AG04450 (cell line): ENCODE measurements at regions not wholly inside any gene's neighbourhood (a gene's known extent, or its start where the extent isn't known, plus 50 kb on each side); places are given as distances from the start of the nearest gene placed in this dataset.

Experiments
- CTCF ChIA-PET: fragments of 300-600, 350-600 bp; formaldehyde crosslinking; extraction: SDS; loops from one replicate; lab custom pipeline; 2022; ENCODE audit warnings: antibody characterized with exemption, inconsistent platforms; lab: Charles Lee
- POLR2A ChIA-PET: fragments of 350-600 bp; formaldehyde crosslinking; extraction: SDS; loops from one replicate; lab custom pipeline; 2021; ENCODE audit warnings: antibody characterized with exemption, inconsistent platforms; lab: Yijun Ruan, JAX
- DNase-seq: peaks from one replicate; pipeline ENCODE4 v3.0.0-alpha.2; 2011; ENCODE audit warnings: low read depth, low spot score
- H3K27ac ChIP-seq: one replicate; pipeline ENCODE4 v1.5.1; 2012; ENCODE audit warnings: low read depth, low read length, control low read depth
- H3K27me3 ChIP-seq: one replicate; pipeline ENCODE4 v1.6.0; 2012; ENCODE audit warnings: low read length; ENCODE audit not compliant: control insufficient read depth, insufficient read depth
- H3K4me3 ChIP-seq: 2 replicates; pipeline ENCODE4 v1.5.1; 2011; ENCODE audit warnings: mild to moderate bottlenecking, low read depth, low read length, control low read depth
- H3K9me3 ChIP-seq: 2 replicates; pipeline ENCODE4 v1.5.1; 2012; ENCODE audit warnings: low read length; ENCODE audit not compliant: control insufficient read depth, insufficient read depth
- TF ChIP-seq, protein P1 (sequence below): IDR thresholded peaks from 2 replicates; pipeline ENCODE4 v1.5.1; 2011; ENCODE audit warnings: low read depth, low read length, control low read depth, inconsistent platforms

DNA sequence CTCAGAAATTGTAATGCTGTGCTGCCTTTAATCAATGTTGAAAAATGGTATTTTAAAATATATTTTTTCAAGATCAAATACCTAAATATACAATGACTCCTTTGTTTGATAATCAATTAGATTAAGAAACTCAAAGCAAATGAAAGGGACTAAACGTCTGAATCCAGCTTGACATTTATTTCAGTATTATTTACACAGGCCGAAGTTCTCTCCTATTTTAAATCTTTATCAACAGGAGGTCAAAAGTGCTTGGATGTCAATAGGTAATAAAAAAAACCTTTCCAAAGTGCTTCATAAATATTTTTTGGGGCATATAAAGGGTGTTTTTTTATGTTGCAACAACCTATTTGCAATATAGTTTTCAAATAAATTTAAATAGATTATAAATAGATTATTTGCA, 1201.7 kb upstream of the SLC39A10 start:
- ChIA-PET POLR2A (no interaction called here), CTCF (no interaction called here)
- Histone ChIP-seq H3K4me3 (no peak overlapping the region), H3K27ac (no peak overlapping the region), H3K27me3 (no peaks in the 10 kb centered on the region), H3K9me3 (no peaks in the 10 kb centered on the region; the same call in 1 of the 2 replicates)
- no peak for DNase-seq
- TF ChIP-seq, protein P1, sequence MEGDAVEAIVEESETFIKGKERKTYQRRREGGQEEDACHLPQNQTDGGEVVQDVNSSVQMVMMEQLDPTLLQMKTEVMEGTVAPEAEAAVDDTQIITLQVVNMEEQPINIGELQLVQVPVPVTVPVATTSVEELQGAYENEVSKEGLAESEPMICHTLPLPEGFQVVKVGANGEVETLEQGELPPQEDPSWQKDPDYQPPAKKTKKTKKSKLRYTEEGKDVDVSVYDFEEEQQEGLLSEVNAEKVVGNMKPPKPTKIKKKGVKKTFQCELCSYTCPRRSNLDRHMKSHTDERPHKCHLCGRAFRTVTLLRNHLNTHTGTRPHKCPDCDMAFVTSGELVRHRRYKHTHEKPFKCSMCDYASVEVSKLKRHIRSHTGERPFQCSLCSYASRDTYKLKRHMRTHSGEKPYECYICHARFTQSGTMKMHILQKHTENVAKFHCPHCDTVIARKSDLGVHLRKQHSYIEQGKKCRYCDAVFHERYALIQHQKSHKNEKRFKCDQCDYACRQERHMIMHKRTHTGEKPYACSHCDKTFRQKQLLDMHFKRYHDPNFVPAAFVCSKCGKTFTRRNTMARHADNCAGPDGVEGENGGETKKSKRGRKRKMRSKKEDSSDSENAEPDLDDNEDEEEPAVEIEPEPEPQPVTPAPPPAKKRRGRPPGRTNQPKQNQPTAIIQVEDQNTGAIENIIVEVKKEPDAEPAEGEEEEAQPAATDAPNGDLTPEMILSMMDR, result no peak

DNA sequence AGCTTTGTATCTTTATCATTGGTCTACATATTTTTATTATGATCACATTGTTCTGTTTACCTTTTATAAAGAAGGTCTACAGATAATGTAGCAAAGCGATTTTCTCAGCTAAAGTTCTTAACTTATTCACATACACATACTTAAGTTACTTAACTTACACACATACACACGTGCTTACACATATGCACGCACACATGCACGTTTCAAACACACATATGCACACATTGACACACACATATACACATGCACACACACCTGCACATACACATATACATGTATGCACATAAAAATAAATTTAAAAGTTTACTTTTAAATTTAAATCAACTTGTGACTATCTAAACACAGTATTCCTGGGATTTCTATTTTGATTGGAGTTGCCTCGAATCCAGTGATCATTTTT, 1204.5 kb upstream of the SLC39A10 start:
- H3K9me3 ChIP-seq, result no peaks in the 10 kb centered on the region
- ChIA-PET CTCF (no interaction called here), POLR2A (no interaction called here)
- no peaks in the 10 kb centered on the region for H3K27me3 ChIP-seq
- TF ChIP-seq, protein P1, result no peak
- H3K27ac ChIP-seq, result no peak overlapping the region
- no peak overlapping the region for H3K4me3 ChIP-seq
- DNase-seq, result no peak

DNA sequence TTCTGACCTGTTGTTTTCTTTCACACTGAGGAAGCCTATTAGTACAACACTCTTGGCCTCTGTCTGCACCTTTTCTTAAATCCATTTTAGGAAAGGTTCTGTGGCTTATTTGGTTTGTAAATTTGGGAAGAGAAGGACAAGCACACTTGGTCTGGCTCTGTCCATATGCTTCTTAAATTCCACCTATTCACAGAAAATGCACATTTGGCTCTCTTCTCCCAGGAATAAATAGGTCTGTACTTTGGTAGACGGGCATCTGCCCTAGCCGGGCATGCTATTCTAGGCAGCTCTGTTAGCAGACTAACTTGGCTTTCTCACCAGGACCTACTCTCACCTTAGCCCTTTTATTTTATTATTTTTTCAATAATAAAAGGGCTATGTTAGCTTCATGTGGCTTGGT, 1211.8 kb upstream of the SLC39A10 start:
- DNase-seq, result no peak
- TF ChIP-seq, protein P1, result no peak
- H3K9me3 ChIP-seq, result no peaks in the 10 kb centered on the region; the same call in 1 of the 2 replicates
- ChIA-PET CTCF (no interaction called here), POLR2A (no interaction called here)
- no peaks in the 10 kb centered on the region for H3K27me3 ChIP-seq
- no peak overlapping the region for H3K4me3 ChIP-seq
- H3K27ac ChIP-seq, result no peak overlapping the region

DNA sequence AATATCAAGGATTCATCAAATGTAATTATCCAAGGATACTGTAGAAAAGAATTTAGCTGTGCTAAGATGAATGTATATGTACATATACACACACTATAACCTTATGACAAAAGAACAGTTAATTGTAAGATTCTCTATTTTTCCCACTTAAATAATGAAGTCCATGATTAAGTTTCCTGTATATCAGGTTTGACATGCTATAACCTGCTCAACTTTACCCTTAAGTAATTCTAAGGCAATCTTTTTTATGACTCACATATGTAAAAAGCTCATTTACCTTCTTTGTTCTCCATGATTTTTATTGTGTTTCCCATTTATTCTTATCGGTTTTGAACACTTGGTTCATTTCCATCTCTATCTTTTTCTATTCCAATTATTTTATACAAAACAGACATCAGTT, 1213.1 kb upstream of the SLC39A10 start:
- POLR2A ChIA-PET, result no interaction called here
- no peaks in the 10 kb centered on the region; the same call in 1 of the 2 replicates for H3K9me3 ChIP-seq
- TF ChIP-seq, protein P1, result no peak
- no peak overlapping the region for H3K4me3 ChIP-seq
- no peak overlapping the region for H3K27ac ChIP-seq
- H3K27me3 ChIP-seq, result no peaks in the 10 kb centered on the region
- no peak for DNase-seq
- CTCF ChIA-PET, result no interaction called here

DNA sequence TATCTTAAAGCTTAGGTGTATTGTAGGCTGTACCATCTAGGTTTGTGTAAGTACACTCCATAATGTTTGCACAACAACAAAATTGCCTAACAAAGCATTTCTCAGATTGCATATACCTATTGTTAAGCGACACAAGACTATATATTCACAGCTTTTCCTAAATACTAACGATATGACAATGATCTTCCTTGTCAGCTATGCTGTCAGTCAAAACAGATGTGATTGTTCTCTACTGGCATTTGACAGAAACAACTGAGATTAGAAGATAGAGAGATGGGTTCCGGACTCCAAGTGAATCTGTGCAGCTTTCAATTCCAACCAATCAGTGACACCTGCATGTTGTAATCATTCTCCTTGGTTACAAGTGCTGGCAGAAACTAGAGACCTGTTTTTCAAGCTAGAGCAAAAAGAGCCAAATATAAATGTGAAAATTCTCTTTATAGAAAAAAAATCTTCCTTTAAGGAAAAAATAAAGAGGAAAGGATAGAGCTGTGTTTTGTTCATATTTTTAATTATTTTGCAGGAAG, 1232.3 kb upstream of the SLC39A10 start:
- POLR2A ChIA-PET, result no interaction called here

More for the DNA sequence above, 1232.3 kb upstream of the SLC39A10 start:
- H3K27me3 ChIP-seq, result no peaks in the 10 kb centered on the region
- no peak overlapping the region for H3K27ac ChIP-seq
- no peak overlapping the region for H3K4me3 ChIP-seq
- CTCF ChIA-PET, result no interaction called here
- TF ChIP-seq, protein P1, result no peak
- DNase-seq, result no peak
- peaks cover 6% of the 10 kb centered on the region for H3K9me3 ChIP-seq
